ENCODE measurements at regions not wholly inside any gene's neighbourhood (a gene's known extent, or its start where the extent isn't known, plus 50 kb on each side); places are given as distances from the start of the nearest gene placed in this dataset.

DNA sequence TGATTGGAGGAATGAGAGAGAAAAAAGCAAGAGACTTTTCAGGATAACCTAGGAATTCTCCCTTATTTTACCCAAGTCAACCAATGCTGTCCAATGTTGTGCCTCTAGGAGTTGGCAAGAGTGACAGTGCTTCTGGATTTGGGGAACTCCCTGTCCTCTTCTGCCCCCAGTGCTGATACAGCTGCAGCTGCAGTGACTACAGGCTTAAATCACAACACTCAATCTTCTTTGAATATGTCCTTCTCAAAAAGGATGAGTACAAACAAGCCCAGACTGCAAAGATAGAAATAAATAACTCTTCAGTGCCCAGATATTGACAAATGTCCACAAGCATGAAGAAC lies 141.0 kb upstream of the COL21A1 start:
- no peak overlapping the region for H3K27ac ChIP-seq (ENCODE audit: low read depth, low read length)

GRCh38 chr6:56387621-56388414 lies 140.4 kb upstream of the COL21A1 start:
- H3K4me3 ChIP-seq (ENCODE audit: low read length): no peak overlapping the region
- TF ChIP-seq EZH2phosphoT487 (IDR thresholded peaks at IDR 0.05; ENCODE audit: borderline replicate concordance, low read length): no peak
- TF ChIP-seq, protein P1, sequence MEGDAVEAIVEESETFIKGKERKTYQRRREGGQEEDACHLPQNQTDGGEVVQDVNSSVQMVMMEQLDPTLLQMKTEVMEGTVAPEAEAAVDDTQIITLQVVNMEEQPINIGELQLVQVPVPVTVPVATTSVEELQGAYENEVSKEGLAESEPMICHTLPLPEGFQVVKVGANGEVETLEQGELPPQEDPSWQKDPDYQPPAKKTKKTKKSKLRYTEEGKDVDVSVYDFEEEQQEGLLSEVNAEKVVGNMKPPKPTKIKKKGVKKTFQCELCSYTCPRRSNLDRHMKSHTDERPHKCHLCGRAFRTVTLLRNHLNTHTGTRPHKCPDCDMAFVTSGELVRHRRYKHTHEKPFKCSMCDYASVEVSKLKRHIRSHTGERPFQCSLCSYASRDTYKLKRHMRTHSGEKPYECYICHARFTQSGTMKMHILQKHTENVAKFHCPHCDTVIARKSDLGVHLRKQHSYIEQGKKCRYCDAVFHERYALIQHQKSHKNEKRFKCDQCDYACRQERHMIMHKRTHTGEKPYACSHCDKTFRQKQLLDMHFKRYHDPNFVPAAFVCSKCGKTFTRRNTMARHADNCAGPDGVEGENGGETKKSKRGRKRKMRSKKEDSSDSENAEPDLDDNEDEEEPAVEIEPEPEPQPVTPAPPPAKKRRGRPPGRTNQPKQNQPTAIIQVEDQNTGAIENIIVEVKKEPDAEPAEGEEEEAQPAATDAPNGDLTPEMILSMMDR (IDR thresholded peaks at IDR 0.05; ENCODE audit: low read depth, low read length, poor library complexity, severe bottlenecking): no peak
- H3F3A ChIP-seq (ENCODE audit: control insufficient read depth, insufficient read depth): no peaks in the 10 kb centered on the region
- no peaks in the 10 kb centered on the region for H3K9me2 ChIP-seq (replicated peaks; ENCODE audit: control insufficient read depth, low read length)
- no peak overlapping the region for H3K27ac ChIP-seq (ENCODE audit: low read depth, low read length)
- no peaks in the 10 kb centered on the region for H4K20me1 ChIP-seq (ENCODE audit: control insufficient read depth, insufficient read depth, low read depth, low read length)
- H3K4me2 ChIP-seq (ENCODE audit: low read length): no peak overlapping the region
- H3K4me1 ChIP-seq (ENCODE audit: control insufficient read depth, low read length): no peaks in the 10 kb centered on the region
- H3K9me3 ChIP-seq (ENCODE audit: control insufficient read depth, insufficient read depth, low read length): no peaks in the 10 kb centered on the region
- H3K79me2 ChIP-seq (ENCODE audit: control insufficient read depth, low read length): no peaks in the 10 kb centered on the region
- H3K36me3 ChIP-seq (ENCODE audit: control insufficient read depth, low read length): no peaks in the 10 kb centered on the region
- no peaks in the 10 kb centered on the region for H3K27me3 ChIP-seq (ENCODE audit: control insufficient read depth, low read length)

More for the DNA sequence above, 141.0 kb upstream of the COL21A1 start:
- H3K27me3 ChIP-seq (ENCODE audit: control insufficient read depth, low read length): no peaks in the 10 kb centered on the region
- no peaks in the 10 kb centered on the region for H4K20me1 ChIP-seq (ENCODE audit: control insufficient read depth, insufficient read depth, low read depth, low read length)
- no peaks in the 10 kb centered on the region for H3K79me2 ChIP-seq (ENCODE audit: control insufficient read depth, low read length)
- no peaks in the 10 kb centered on the region for H3K4me1 ChIP-seq (ENCODE audit: control insufficient read depth, low read length)
- H3K9me2 ChIP-seq (replicated peaks; ENCODE audit: control insufficient read depth, low read length): no peaks in the 10 kb centered on the region
- no peaks in the 10 kb centered on the region for H3K9me3 ChIP-seq (ENCODE audit: control insufficient read depth, insufficient read depth, low read length)
- H3K4me3 ChIP-seq (ENCODE audit: low read length): no peak overlapping the region
- no peaks in the 10 kb centered on the region for H3F3A ChIP-seq (ENCODE audit: control insufficient read depth, insufficient read depth)
- no peaks in the 10 kb centered on the region for H3K36me3 ChIP-seq (ENCODE audit: control insufficient read depth, low read length)
- TF ChIP-seq EZH2phosphoT487 (IDR thresholded peaks at IDR 0.05; ENCODE audit: borderline replicate concordance, low read length): no peak
- TF ChIP-seq, protein P1 (IDR thresholded peaks at IDR 0.05; ENCODE audit: low read depth, low read length, poor library complexity, severe bottlenecking): no peak
- no peak overlapping the region for H3K4me2 ChIP-seq (ENCODE audit: low read length)

DNA sequence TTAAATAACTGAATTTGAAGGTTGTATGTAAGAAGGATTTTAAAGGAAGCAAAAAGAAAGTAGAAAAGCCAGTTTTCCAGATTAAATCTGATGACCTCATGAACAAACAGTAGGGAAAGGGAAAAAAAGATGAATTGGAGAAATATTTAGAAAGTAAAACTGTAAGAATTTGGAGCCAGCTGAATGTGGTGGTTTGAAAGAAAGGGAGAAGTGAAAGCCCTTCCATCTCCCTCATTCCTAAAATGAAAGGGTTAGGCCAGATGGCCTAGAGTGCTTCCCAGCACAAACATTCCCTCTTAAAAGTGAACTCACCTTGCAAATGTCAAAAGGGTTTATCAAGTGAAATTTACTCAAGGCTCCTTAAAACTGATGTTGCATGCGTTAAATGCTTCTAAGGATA lies 139.3 kb upstream of the COL21A1 start:
- no peak overlapping the region for H3K4me3 ChIP-seq (ENCODE audit: low read length)
- TF ChIP-seq EZH2phosphoT487 (IDR thresholded peaks at IDR 0.05; ENCODE audit: borderline replicate concordance, low read length): no peak
- TF ChIP-seq, protein P1 (IDR thresholded peaks at IDR 0.05; ENCODE audit: low read depth, low read length, poor library complexity, severe bottlenecking): no peak
- no peak overlapping the region for H3K4me2 ChIP-seq (ENCODE audit: low read length)
- no peaks in the 10 kb centered on the region for H3K9me2 ChIP-seq (replicated peaks; ENCODE audit: control insufficient read depth, low read length)
- no peaks in the 10 kb centered on the region for H4K20me1 ChIP-seq (ENCODE audit: control insufficient read depth, insufficient read depth, low read depth, low read length)
- no peaks in the 10 kb centered on the region for H3K27me3 ChIP-seq (ENCODE audit: control insufficient read depth, low read length)
- H3F3A ChIP-seq (ENCODE audit: control insufficient read depth, insufficient read depth): no peaks in the 10 kb centered on the region
- H3K9me3 ChIP-seq (ENCODE audit: control insufficient read depth, insufficient read depth, low read length): no peaks in the 10 kb centered on the region
- H3K27ac ChIP-seq (ENCODE audit: low read depth, low read length): no peak overlapping the region
- H3K36me3 ChIP-seq (ENCODE audit: control insufficient read depth, low read length): no peaks in the 10 kb centered on the region
- H3K4me1 ChIP-seq (ENCODE audit: control insufficient read depth, low read length): no peaks in the 10 kb centered on the region
- H3K79me2 ChIP-seq (ENCODE audit: control insufficient read depth, low read length): no peaks in the 10 kb centered on the region
